GM12872 (cell line): ENCODE measurements at regions not wholly inside any gene's neighbourhood (a gene's known extent, or its start where the extent isn't known, plus 50 kb on each side); places are given as distances from the start of the nearest gene placed in this dataset.

ENCODE experiments used
- TF ChIP-seq, protein P1 (sequence below): IDR thresholded peaks from 3 replicates; pipeline ENCODE4 v1.5.1; 2011; ENCODE audit warnings: low read depth, mild to moderate bottlenecking, low read length, moderate library complexity; ENCODE audit not compliant: insufficient read depth

DNA sequence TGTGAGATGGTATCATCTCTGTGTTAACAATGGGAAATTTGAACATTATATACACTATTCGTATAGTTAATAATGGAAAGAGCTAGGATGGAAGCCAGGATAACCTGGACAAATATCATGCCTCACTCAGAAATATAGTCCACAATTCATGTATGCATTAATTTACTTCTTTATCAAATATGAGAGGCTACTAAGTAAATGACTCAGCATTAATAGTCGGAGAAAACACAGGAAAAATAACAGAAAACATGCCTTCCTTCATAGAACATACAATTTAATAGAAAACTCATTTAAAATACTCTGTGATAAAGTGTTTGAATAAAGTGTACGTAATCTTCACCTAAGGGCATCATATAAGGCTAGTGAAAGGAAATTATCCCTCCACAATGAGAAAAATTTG is 383.4 kb upstream of the SLITRK5 start:
- TF ChIP-seq, protein P1, sequence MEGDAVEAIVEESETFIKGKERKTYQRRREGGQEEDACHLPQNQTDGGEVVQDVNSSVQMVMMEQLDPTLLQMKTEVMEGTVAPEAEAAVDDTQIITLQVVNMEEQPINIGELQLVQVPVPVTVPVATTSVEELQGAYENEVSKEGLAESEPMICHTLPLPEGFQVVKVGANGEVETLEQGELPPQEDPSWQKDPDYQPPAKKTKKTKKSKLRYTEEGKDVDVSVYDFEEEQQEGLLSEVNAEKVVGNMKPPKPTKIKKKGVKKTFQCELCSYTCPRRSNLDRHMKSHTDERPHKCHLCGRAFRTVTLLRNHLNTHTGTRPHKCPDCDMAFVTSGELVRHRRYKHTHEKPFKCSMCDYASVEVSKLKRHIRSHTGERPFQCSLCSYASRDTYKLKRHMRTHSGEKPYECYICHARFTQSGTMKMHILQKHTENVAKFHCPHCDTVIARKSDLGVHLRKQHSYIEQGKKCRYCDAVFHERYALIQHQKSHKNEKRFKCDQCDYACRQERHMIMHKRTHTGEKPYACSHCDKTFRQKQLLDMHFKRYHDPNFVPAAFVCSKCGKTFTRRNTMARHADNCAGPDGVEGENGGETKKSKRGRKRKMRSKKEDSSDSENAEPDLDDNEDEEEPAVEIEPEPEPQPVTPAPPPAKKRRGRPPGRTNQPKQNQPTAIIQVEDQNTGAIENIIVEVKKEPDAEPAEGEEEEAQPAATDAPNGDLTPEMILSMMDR: no peak

DNA sequence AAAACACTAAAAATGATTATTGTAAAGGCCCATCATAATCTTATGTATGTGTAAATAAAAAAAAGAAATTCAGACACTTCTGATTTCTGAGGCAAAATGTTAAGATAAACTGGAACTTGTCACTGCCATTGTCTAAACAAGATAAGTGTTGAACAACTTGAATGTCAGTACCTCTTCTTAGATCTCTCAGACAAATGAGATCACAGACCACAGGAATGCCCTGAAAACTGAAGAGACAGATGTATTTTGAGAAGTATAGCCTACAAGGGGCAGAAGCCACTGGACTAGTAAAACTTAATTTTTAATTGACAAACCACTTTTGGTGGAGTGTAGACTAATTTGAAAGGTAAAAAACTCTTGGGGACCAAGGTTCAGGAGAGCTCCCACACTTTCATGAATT is 375.5 kb upstream of the SLITRK5 start:
- TF ChIP-seq, protein P1: no peak

DNA sequence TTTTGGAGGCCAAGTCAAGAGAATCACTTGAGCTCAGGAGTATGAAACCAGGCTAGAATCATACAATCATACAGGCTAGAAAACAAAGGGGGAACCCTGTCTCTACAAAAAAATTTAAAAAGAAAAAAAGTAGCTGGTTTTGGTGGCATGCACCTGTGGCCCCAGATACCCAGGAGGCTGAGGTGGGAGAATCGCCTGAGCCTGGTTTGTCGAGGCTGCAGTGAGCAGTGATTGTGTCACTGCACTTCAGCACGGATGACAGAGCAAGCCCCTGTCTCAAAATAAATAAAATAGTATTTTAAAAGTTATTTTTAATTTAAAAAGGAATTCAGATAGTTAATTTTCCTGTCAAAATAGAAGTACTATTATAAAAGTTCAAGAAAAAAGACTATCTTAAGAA is 369.1 kb upstream of the SLITRK5 start:
- TF ChIP-seq, protein P1: no peak

DNA sequence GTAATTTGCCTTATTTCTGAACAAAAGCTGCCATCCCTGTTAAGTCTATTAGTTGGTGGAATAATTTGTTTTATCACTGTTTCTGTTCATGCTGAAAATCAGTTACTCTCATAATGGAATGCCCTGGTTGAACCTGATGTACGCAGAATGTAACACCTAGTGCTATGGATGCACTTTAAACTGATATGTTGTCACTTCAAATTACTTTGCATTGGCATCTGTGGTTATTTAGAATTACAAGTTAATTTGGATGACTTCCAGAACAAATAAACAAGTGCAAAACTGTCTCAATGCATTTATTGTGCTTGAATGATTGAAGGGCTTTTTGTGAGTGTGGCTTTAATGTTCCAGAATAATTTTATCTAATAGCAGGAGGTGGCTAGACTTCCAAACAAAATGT is 368.2 kb upstream of the SLITRK5 start:
- TF ChIP-seq, protein P1: no peak

DNA sequence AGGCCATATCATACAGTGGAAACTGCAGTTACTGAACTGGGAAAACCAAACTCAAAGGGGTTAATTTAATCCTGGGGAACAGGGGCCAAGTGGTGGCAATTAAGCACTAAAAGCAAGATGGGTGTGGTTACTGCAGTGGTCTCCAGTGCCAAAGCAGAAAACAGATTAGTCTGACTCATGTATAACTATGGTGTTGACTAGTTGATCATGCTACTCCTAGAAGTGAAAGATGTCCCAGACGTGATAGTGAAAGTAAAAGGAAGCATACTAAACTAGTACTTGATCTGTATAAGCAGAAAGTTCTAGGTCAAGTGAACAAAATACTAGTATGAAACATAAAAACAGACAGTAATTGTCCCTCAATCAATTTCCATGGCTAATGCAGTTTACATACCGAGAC is 360.0 kb upstream of the SLITRK5 start:
- TF ChIP-seq, protein P1: no peak

DNA sequence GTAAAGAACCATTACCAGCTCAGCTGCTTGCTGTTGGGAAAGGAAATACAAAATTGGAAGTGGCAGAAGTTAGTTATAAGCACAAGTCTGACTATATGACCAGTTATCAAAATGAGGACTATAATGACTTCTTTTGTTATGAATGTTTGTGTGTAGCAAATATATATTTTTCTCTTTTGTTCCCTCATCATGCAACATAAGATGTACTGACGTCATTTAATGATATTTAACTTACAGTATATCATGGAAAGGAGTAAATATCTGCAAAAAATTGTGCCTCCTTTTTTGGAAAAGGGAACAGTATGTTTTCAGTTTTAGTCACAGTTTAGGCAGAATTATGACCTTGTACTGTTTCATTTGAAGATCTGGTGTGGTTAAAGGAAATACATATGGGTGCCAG is 356.3 kb upstream of the SLITRK5 start:
- TF ChIP-seq, protein P1: no peak

DNA sequence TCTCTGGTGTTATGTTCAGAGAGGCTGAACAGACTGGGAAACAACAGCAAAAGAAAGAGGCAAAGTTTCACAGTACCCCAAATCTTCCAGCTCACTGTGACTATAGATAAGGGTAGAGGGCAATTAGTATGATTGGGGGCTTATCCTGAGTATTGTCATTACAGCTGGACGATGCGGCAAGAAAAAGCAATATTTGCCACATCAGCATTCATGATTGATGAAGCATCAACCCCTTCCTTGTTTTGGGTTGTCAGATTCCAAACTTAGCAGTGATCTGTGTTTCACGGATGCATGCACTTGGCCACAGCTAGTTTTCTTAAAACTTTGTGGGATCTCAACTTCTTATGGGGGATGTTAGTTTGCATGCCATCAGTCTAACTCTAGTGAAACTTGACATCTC is 348.8 kb upstream of the SLITRK5 start:
- TF ChIP-seq, protein P1: no peak

DNA sequence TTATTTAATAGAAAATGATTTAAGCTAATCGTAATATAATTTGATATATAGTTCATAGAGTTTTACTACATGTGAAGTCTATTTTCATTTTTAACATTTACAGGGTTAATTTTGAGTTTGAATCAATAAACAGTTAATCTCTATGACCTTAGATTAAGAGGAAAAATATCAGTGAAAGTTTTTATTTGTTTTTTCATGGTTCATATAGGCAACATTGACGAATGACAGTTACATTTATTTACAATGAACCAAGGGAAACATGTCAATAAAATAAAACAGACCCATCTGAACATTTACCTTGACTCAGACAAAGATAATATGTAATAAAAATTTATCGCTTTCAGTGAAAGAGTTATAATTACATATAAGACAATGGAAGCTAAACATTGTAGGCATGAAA is 346.6 kb upstream of the SLITRK5 start:
- TF ChIP-seq, protein P1: no peak
